SK-N-SH treated with all-trans-retinoic acid at 6 μM for 48 hours (cell line): ENCODE measurements at regions not wholly inside any gene's neighbourhood (a gene's known extent, or its start where the extent isn't known, plus 50 kb on each side); places are given as distances from the start of the nearest gene placed in this dataset.

Experiments used
- ATAC-seq: fragments of 200-7000 bp; cut with Tn5 transposase; 3 replicates; pipeline ENCODE4 v1.9.1; 2020; ENCODE audit warnings: mild to moderate bottlenecking, moderate library complexity
- BACH2 ChIP-seq: fragments of 250-450 bp; sonication (Bioruptor Pico); IDR thresholded peaks from 2 replicates; pipeline ENCODE4 v1.9.0; 2021; ENCODE audit warnings: mild to moderate bottlenecking, borderline replicate concordance
- CSRNP3 ChIP-seq: fragments of 250-450 bp; sonication (Bioruptor Pico); IDR thresholded peaks from 2 replicates; pipeline ENCODE4 v1.5.1; 2021; ENCODE audit warnings: mild to moderate bottlenecking, moderate library complexity
- ESRRG ChIP-seq: fragments of 250-450 bp; sonication (Bioruptor Pico); IDR thresholded peaks from 2 replicates; pipeline ENCODE4 v1.6.1; 2021; ENCODE audit warnings: mild to moderate bottlenecking
- GLIS3 ChIP-seq: fragments of 250-450 bp; sonication (Bioruptor Pico); IDR thresholded peaks from 2 replicates; pipeline ENCODE4 v1.5.0; 2020; ENCODE audit warnings: mild to moderate bottlenecking, moderate library complexity
- ISL1 ChIP-seq: fragments of 250-450 bp; sonication (Bioruptor Pico); IDR thresholded peaks from 2 replicates; pipeline ENCODE4 v2.1.2; 2022; ENCODE audit warnings: mild to moderate bottlenecking, moderate library complexity
- OSR1 ChIP-seq: fragments of 250-450 bp; sonication (Bioruptor Pico); IDR thresholded peaks from 2 replicates; pipeline ENCODE4 v1.8.0; 2022; ENCODE audit warnings: moderate library complexity, mild to moderate bottlenecking, inconsistent platforms
- PATZ1 ChIP-seq: fragments of 250-450 bp; sonication (Bioruptor Pico); IDR thresholded peaks from 2 replicates; pipeline ENCODE4 v1.8.0; 2020; ENCODE audit warnings: mild to moderate bottlenecking, moderate library complexity, borderline replicate concordance
- POU6F1 ChIP-seq: fragments of 250-450 bp; sonication (Bioruptor Pico); IDR thresholded peaks from 2 replicates; pipeline ENCODE4 v1.8.0; 2021; ENCODE audit warnings: low read depth, mild to moderate bottlenecking, moderate library complexity, borderline replicate concordance
- PPARA ChIP-seq: fragments of 250-450 bp; sonication (Bioruptor Pico); IDR thresholded peaks from 2 replicates; pipeline ENCODE4 v1.5.0; 2020; ENCODE audit warnings: mild to moderate bottlenecking, borderline replicate concordance
- RARB ChIP-seq: fragments of 250-450 bp; sonication (Bioruptor Pico); IDR thresholded peaks from 2 replicates; pipeline ENCODE4 v1.8.0; 2021; ENCODE audit warnings: mild to moderate bottlenecking, moderate library complexity
- SNAI2 ChIP-seq: fragments of 250-450 bp; sonication (Bioruptor Pico); IDR thresholded peaks from 2 replicates; pipeline ENCODE4 v1.5.0; 2020; ENCODE audit warnings: mild to moderate bottlenecking, moderate library complexity
- TCF4 ChIP-seq: fragments of 250-450 bp; sonication (Bioruptor Pico); IDR thresholded peaks from 2 replicates; pipeline ENCODE4 v1.8.0; 2021; ENCODE audit warnings: mild to moderate bottlenecking, moderate library complexity, borderline replicate concordance
- TOX ChIP-seq: fragments of 250-450 bp; sonication (Bioruptor Pico); IDR thresholded peaks from 2 replicates; pipeline ENCODE4 v1.8.0; 2021; ENCODE audit warnings: mild to moderate bottlenecking, moderate library complexity, borderline replicate concordance
- ZFP3 ChIP-seq: fragments of 250-450 bp; sonication (Bioruptor Pico); IDR thresholded peaks from 2 replicates; pipeline ENCODE4 v1.5.0; 2020; ENCODE audit warnings: mild to moderate bottlenecking, moderate library complexity
- ZFP30 ChIP-seq: fragments of 450-650 bp; formaldehyde crosslinking; IDR thresholded peaks from 2 replicates; pipeline ENCODE4 v1.5.0; 2022; ENCODE audit warnings: mild to moderate bottlenecking, moderate library complexity
- ZNF565 ChIP-seq: fragments of 450-650 bp; formaldehyde crosslinking; conservative IDR thresholded peaks from 2 replicates; pipeline ENCODE4 v1.5.0; 2020; ENCODE audit warnings: low read depth, mild to moderate bottlenecking, moderate library complexity
- ZNF70 ChIP-seq: fragments of 450-650 bp; formaldehyde crosslinking; IDR thresholded peaks from 2 replicates; pipeline ENCODE4 v1.5.0; 2020; ENCODE audit warnings: mild to moderate bottlenecking, moderate library complexity
- TF ChIP-seq, protein P1 (sequence below): fragments of 250-450 bp; sonication (Bioruptor Pico); IDR thresholded peaks from 2 replicates; pipeline ENCODE4 v1.5.0; 2020; ENCODE audit warnings: mild to moderate bottlenecking, moderate library complexity

DNA sequence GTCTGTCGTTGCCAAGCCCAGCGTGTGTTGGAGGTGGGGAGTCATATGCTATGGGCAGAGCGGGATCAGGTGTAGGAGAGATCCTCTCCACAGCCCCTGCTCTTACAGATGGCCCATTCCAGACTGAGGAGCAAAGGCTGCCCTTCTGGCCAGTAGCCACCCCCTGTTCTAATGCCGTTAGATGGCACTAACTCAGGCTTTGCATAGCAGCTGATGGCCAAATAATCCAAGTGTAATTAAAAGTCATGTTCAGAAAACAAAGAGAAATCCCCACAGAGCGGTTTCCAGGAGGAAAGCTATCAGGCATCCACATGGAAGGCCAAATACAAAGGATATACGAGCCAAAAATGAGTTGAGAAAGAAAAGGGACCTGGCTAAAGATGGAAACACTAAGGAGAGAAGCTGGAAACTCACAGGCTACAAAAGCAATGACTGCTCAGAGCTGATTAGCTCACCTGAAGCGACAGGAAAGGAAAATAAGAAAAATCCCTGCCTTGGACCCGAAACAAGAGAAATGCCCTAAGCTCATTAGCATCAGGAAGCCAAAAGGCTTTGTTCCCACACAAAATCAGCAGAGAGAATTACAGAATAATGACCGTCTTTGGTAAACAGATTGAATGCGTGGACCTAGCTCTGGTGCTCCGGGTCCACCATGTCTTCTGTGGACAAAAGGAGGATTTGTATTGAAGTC is 1002.4 kb upstream of the KLHL29 start:
- ATAC-seq = no peak

DNA sequence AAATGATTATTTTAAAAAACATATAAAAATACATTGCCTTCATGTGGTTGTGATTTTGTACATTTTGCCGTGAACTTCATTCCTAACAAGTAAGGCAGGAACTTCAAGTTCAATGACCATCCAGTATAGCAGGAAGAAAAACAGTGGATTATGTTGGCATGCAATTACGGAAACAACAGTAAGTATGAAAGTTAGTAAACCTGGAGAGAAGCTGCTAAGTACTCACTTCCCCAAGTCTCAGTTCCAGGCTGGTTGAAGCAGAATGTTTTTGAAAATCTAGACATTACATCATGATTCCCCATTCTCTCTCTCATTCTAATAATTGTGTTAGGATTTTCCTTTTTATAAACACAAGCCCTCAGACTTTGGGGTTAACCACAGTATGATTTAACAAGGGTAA is 987.1 kb upstream of the KLHL29 start:
- ATAC-seq = no peak
- no peak for TF ChIP-seq SNAI2 (CRISPR knock-in tag)
- no peak for TF ChIP-seq TOX
- no peak for TF ChIP-seq ZFP30 (CRISPR knock-in tag)
- no peak for TF ChIP-seq TCF4 (CRISPR knock-in tag)
- no peak for TF ChIP-seq ZNF565
- TF ChIP-seq GLIS3 (CRISPR knock-in tag) = no peak
- no peak for TF ChIP-seq CSRNP3 (CRISPR knock-in tag)
- TF ChIP-seq RARB = no peak
- TF ChIP-seq POU6F1 (CRISPR knock-in tag) = no peak
- TF ChIP-seq OSR1 (CRISPR knock-in tag) = no peak
- TF ChIP-seq ISL1 (CRISPR knock-in tag) = no peak
- no peak for TF ChIP-seq ZNF70 (CRISPR knock-in tag)
- no peak for TF ChIP-seq ESRRG (CRISPR knock-in tag)
- TF ChIP-seq BACH2 (CRISPR knock-in tag) = no peak
- no peak for TF ChIP-seq PPARA (CRISPR knock-in tag)

More for the DNA sequence above, 1002.4 kb upstream of the KLHL29 start:
- TF ChIP-seq TCF4 (CRISPR knock-in tag) = no peak
- no peak for TF ChIP-seq POU6F1 (CRISPR knock-in tag)
- TF ChIP-seq SNAI2 (CRISPR knock-in tag) = no peak
- no peak for TF ChIP-seq PATZ1 (CRISPR knock-in tag)
- TF ChIP-seq ZFP3 (CRISPR knock-in tag) = no peak
- TF ChIP-seq ZNF70 (CRISPR knock-in tag) = no peak
- no peak for TF ChIP-seq RARB
- no peak for TF ChIP-seq PPARA (CRISPR knock-in tag)
- TF ChIP-seq TOX = no peak
- TF ChIP-seq, protein P1, sequence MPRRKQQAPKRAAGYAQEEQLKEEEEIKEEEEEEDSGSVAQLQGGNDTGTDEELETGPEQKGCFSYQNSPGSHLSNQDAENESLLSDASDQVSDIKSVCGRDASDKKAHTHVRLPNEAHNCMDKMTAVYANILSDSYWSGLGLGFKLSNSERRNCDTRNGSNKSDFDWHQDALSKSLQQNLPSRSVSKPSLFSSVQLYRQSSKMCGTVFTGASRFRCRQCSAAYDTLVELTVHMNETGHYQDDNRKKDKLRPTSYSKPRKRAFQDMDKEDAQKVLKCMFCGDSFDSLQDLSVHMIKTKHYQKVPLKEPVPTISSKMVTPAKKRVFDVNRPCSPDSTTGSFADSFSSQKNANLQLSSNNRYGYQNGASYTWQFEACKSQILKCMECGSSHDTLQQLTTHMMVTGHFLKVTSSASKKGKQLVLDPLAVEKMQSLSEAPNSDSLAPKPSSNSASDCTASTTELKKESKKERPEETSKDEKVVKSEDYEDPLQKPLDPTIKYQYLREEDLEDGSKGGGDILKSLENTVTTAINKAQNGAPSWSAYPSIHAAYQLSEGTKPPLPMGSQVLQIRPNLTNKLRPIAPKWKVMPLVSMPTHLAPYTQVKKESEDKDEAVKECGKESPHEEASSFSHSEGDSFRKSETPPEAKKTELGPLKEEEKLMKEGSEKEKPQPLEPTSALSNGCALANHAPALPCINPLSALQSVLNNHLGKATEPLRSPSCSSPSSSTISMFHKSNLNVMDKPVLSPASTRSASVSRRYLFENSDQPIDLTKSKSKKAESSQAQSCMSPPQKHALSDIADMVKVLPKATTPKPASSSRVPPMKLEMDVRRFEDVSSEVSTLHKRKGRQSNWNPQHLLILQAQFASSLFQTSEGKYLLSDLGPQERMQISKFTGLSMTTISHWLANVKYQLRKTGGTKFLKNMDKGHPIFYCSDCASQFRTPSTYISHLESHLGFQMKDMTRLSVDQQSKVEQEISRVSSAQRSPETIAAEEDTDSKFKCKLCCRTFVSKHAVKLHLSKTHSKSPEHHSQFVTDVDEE = no peak
- TF ChIP-seq CSRNP3 (CRISPR knock-in tag) = no peak
